ENCODE measurements at regions not wholly inside any gene's neighbourhood (a gene's known extent, or its start where the extent isn't known, plus 50 kb on each side); places are given as distances from the start of the nearest gene placed in this dataset.

GRCh38 chr16:64312292-64312691, 809.6 kb downstream of the CDH11 start:
- no peak for TF ChIP-seq CTCF (IDR thresholded peaks at IDR 0.05; ENCODE audit: extremely low read depth, low read depth, low read length)
- H3K4me1 ChIP-seq (ENCODE audit: insufficient read depth, low read length): no peaks in the 10 kb centered on the region
- H3K36me3 ChIP-seq (ENCODE audit: insufficient read depth, low read length): no peaks in the 10 kb centered on the region
- H3K9me3 ChIP-seq (ENCODE audit: low read depth, low read length): no peaks in the 10 kb centered on the region
- H3K4me2 ChIP-seq (ENCODE audit: insufficient read depth, low read length): no peak overlapping the region
- H3K79me2 ChIP-seq (ENCODE audit: insufficient read depth, low read length): no peaks in the 10 kb centered on the region
- no peaks in the 10 kb centered on the region for H4K20me1 ChIP-seq (ENCODE audit: insufficient read depth, low read length)
- H3K27ac ChIP-seq (ENCODE audit: low read depth, low read length): no peak overlapping the region
- no peaks in the 10 kb centered on the region for H3K27me3 ChIP-seq (ENCODE audit: insufficient read depth, low read length)
- DNase-seq (ENCODE audit: insufficient read length, low spot score, missing footprints): no peak
- no peak overlapping the region for H2AFZ ChIP-seq (ENCODE audit: low read length)
- H3K4me3 ChIP-seq (ENCODE audit: insufficient read depth, low read length): no peak overlapping the region

- TF ChIP-seq CTCF (IDR thresholded peaks at IDR 0.05; ENCODE audit: extremely low read depth, low read depth, low read length): no peak
- DNase-seq (ENCODE audit: insufficient read length, low spot score, missing footprints): no peak
- Histone ChIP-seq H2AFZ (ENCODE audit: low read length) (no peak overlapping the region), H3K36me3 (ENCODE audit: insufficient read depth, low read length) (no peaks in the 10 kb centered on the region), H3K27me3 (ENCODE audit: insufficient read depth, low read length) (no peaks in the 10 kb centered on the region), H3K4me3 (ENCODE audit: insufficient read depth, low read length) (no peak overlapping the region), H3K27ac (ENCODE audit: low read depth, low read length) (no peak overlapping the region), H3K4me1 (ENCODE audit: insufficient read depth, low read length) (no peaks in the 10 kb centered on the region), H3K9me3 (ENCODE audit: low read depth, low read length) (no peaks in the 10 kb centered on the region), H3K4me2 (ENCODE audit: insufficient read depth, low read length) (no peak overlapping the region), H3K79me2 (ENCODE audit: insufficient read depth, low read length) (no peaks in the 10 kb centered on the region), H4K20me1 (ENCODE audit: insufficient read depth, low read length) (no peaks in the 10 kb centered on the region)
Observed at GRCh38 chr16:64311241-64311640, 810.6 kb downstream of the CDH11 start.

GRCh38 chr16:64309398-64310110, 812.3 kb downstream of the CDH11 start:
- H3K36me3 ChIP-seq (ENCODE audit: insufficient read depth, low read length): no peaks in the 10 kb centered on the region
- no peaks in the 10 kb centered on the region for H3K9me3 ChIP-seq (ENCODE audit: low read depth, low read length)
- no peaks in the 10 kb centered on the region for H4K20me1 ChIP-seq (ENCODE audit: insufficient read depth, low read length)
- no peaks in the 10 kb centered on the region for H3K79me2 ChIP-seq (ENCODE audit: insufficient read depth, low read length)
- DNase-seq (ENCODE audit: insufficient read length, low spot score, missing footprints): no peak
- H3K4me1 ChIP-seq (ENCODE audit: insufficient read depth, low read length): no peaks in the 10 kb centered on the region
- no peak overlapping the region for H3K4me3 ChIP-seq (ENCODE audit: insufficient read depth, low read length)
- H3K27me3 ChIP-seq (ENCODE audit: insufficient read depth, low read length): no peaks in the 10 kb centered on the region
- H2AFZ ChIP-seq (ENCODE audit: low read length): no peak overlapping the region
- H3K4me2 ChIP-seq (ENCODE audit: insufficient read depth, low read length): no peak overlapping the region
- TF ChIP-seq CTCF (IDR thresholded peaks at IDR 0.05; ENCODE audit: extremely low read depth, low read depth, low read length): no peak
- no peak overlapping the region for H3K27ac ChIP-seq (ENCODE audit: low read depth, low read length)

- Histone ChIP-seq H3K4me2 (ENCODE audit: insufficient read depth, low read length) (no peak overlapping the region), H2AFZ (ENCODE audit: low read length) (no peak overlapping the region), H3K9me3 (ENCODE audit: low read depth, low read length) (no peaks in the 10 kb centered on the region), H3K79me2 (ENCODE audit: insufficient read depth, low read length) (no peaks in the 10 kb centered on the region), H3K27me3 (ENCODE audit: insufficient read depth, low read length) (no peaks in the 10 kb centered on the region), H3K4me3 (ENCODE audit: insufficient read depth, low read length) (no peak overlapping the region), H3K27ac (ENCODE audit: low read depth, low read length) (no peak overlapping the region), H3K4me1 (ENCODE audit: insufficient read depth, low read length) (no peaks in the 10 kb centered on the region), H3K36me3 (ENCODE audit: insufficient read depth, low read length) (no peaks in the 10 kb centered on the region), H4K20me1 (ENCODE audit: insufficient read depth, low read length) (no peaks in the 10 kb centered on the region)
- peak; percentile 2 for DNase-seq (ENCODE audit: insufficient read length, low spot score, missing footprints)
- TF ChIP-seq CTCF (IDR thresholded peaks at IDR 0.05; ENCODE audit: extremely low read depth, low read depth, low read length): no peak
Observed at GRCh38 chr16:64308721-64309120, 813.1 kb downstream of the CDH11 start.

All from osteoblast (primary cell).